Skin of body (tissue), 1 donor: ENCODE measurements at regions not wholly inside any gene's neighbourhood (a gene's known extent, or its start where the extent isn't known, plus 50 kb on each side); places are given as distances from the start of the nearest gene placed in this dataset.
A peak's percentile ranks its signal among the peaks of the same experiment; 100 is the strongest.

ENCODE experiments used
- DNase-seq: peaks from one replicate; lab custom pipeline; 2025; lab: John Stamatoyannopoulos, UW

- DNase-seq = peak; percentile 4
Observed at GRCh38 chr5:61784341-61784740, 452.3 kb downstream of the ZSWIM6 start.

GRCh38 chr5:61788548-61788947, 456.5 kb downstream of the ZSWIM6 start:
- no peak for DNase-seq

- DNase-seq = no peak
Observed at GRCh38 chr5:61790007-61790406, 457.9 kb downstream of the ZSWIM6 start.

GRCh38 chr5:61790678-61791077, 458.6 kb downstream of the ZSWIM6 start:
- no peak for DNase-seq

GRCh38 chr5:61796773-61797172, 464.7 kb downstream of the ZSWIM6 start:
- no peak for DNase-seq

- no peak for DNase-seq
Observed at GRCh38 chr5:61800450-61800849, 468.4 kb downstream of the ZSWIM6 start.

GRCh38 chr5:61801174-61801573, 469.1 kb downstream of the ZSWIM6 start:
- no peak for DNase-seq

GRCh38 chr5:61802456-61802855, 470.4 kb downstream of the ZSWIM6 start:
- no peak for DNase-seq

GRCh38 chr5:61805101-61805500, 473.0 kb downstream of the ZSWIM6 start:
- DNase-seq = no peak

- no peak for DNase-seq
Observed at GRCh38 chr5:61806491-61807020, 474.5 kb downstream of the ZSWIM6 start.

GRCh38 chr5:61808091-61808490, 476.0 kb downstream of the ZSWIM6 start:
- DNase-seq = no peak

GRCh38 chr5:61808909-61809308, 476.9 kb downstream of the ZSWIM6 start:
- DNase-seq = no peak

GRCh38 chr5:61809651-61810050, 477.6 kb downstream of the ZSWIM6 start:
- DNase-seq = no peak

GRCh38 chr5:61811052-61811451, 479.0 kb downstream of the ZSWIM6 start:
- no peak for DNase-seq

- DNase-seq = no peak
Observed at GRCh38 chr5:61813361-61813760, 481.3 kb downstream of the ZSWIM6 start.

- DNase-seq = no peak
Observed at GRCh38 chr5:61815339-61815738, 483.3 kb downstream of the ZSWIM6 start.

- no peak for DNase-seq
Observed at GRCh38 chr5:61816146-61816545, 484.1 kb downstream of the ZSWIM6 start.

GRCh38 chr5:61816585-61817450, 484.8 kb downstream of the ZSWIM6 start:
- DNase-seq = no peak

GRCh38 chr5:61817472-61818326, 485.6 kb downstream of the ZSWIM6 start:
- peak; percentile 58 for DNase-seq

- no peak for DNase-seq
Observed at GRCh38 chr5:61820836-61821235, 485.2 kb upstream of the KIF2A start.

GRCh38 chr5:61821561-61821960, 484.4 kb upstream of the KIF2A start:
- no peak for DNase-seq

- DNase-seq = no peak
Observed at GRCh38 chr5:61822584-61822983, 483.4 kb upstream of the KIF2A start.
